ENCODE measurements at regions not wholly inside any gene's neighbourhood (a gene's known extent, or its start where the extent isn't known, plus 50 kb on each side); places are given as distances from the start of the nearest gene placed in this dataset.

GRCh38 chr11:44498089-44498871 is 67.2 kb upstream of the CD82 start:
- no peak for FAIRE-seq

GRCh38 chr11:44502506-44502905 is 63.0 kb upstream of the CD82 start:
- no peak for FAIRE-seq

GRCh38 chr11:44505581-44506054 is 59.8 kb upstream of the CD82 start:
- no peak for FAIRE-seq

- no peak for FAIRE-seq
These were observed 59.0 kb upstream of the CD82 start for GRCh38 chr11:44506375-44507016.

- no peak for FAIRE-seq
These were observed 58.0 kb upstream of the CD82 start for GRCh38 chr11:44507491-44507890.

GRCh38 chr11:44507896-44508445 is 57.5 kb upstream of the CD82 start:
- no peak for FAIRE-seq

GRCh38 chr11:44509296-44509695 is 56.2 kb upstream of the CD82 start:
- no peak for FAIRE-seq

GRCh38 chr11:44510372-44510771 is 55.1 kb upstream of the CD82 start:
- no peak for FAIRE-seq

- FAIRE-seq = no peak
These were observed 52.6 kb upstream of the CD82 start for GRCh38 chr11:44512818-44513217.

- FAIRE-seq = no peak
These were observed 50.4 kb upstream of the CD82 start for GRCh38 chr11:44515048-44515447.
